SK-N-SH treated with all-trans-retinoic acid at 6 μM for 48 hours (cell line): ENCODE measurements at regions not wholly inside any gene's neighbourhood (a gene's known extent, or its start where the extent isn't known, plus 50 kb on each side); places are given as distances from the start of the nearest gene placed in this dataset.

ENCODE experiments used
- ATAC-seq: fragments of 200-7000 bp; cut with Tn5 transposase; 3 replicates; pipeline ENCODE4 v1.9.1; 2020; ENCODE audit warnings: mild to moderate bottlenecking, moderate library complexity
- ARNTL ChIP-seq: fragments of 450-650 bp; formaldehyde crosslinking; IDR thresholded peaks from 2 replicates; pipeline ENCODE4 v1.5.0; 2020; ENCODE audit warnings: low read depth, mild to moderate bottlenecking, moderate library complexity, borderline replicate concordance
- BACH2 ChIP-seq: fragments of 250-450 bp; sonication (Bioruptor Pico); IDR thresholded peaks from 2 replicates; pipeline ENCODE4 v1.9.0; 2021; ENCODE audit warnings: mild to moderate bottlenecking, borderline replicate concordance
- CSDC2 ChIP-seq: fragments of 250-450 bp; sonication (Bioruptor Pico); IDR thresholded peaks from 2 replicates; pipeline ENCODE4 v1.5.0; 2020; ENCODE audit warnings: mild to moderate bottlenecking, moderate library complexity
- ESRRG ChIP-seq: fragments of 250-450 bp; sonication (Bioruptor Pico); IDR thresholded peaks from 2 replicates; pipeline ENCODE4 v1.6.1; 2021; ENCODE audit warnings: mild to moderate bottlenecking
- GLIS3 ChIP-seq: fragments of 250-450 bp; sonication (Bioruptor Pico); IDR thresholded peaks from 2 replicates; pipeline ENCODE4 v1.5.0; 2020; ENCODE audit warnings: mild to moderate bottlenecking, moderate library complexity
- ISL1 ChIP-seq: fragments of 250-450 bp; sonication (Bioruptor Pico); IDR thresholded peaks from 2 replicates; pipeline ENCODE4 v2.1.2; 2022; ENCODE audit warnings: mild to moderate bottlenecking, moderate library complexity
- OSR1 ChIP-seq: fragments of 250-450 bp; sonication (Bioruptor Pico); IDR thresholded peaks from 2 replicates; pipeline ENCODE4 v1.8.0; 2022; ENCODE audit warnings: moderate library complexity, mild to moderate bottlenecking, inconsistent platforms
- PATZ1 ChIP-seq: fragments of 250-450 bp; sonication (Bioruptor Pico); IDR thresholded peaks from 2 replicates; pipeline ENCODE4 v1.8.0; 2020; ENCODE audit warnings: mild to moderate bottlenecking, moderate library complexity, borderline replicate concordance
- PPARA ChIP-seq: fragments of 250-450 bp; sonication (Bioruptor Pico); IDR thresholded peaks from 2 replicates; pipeline ENCODE4 v1.5.0; 2020; ENCODE audit warnings: mild to moderate bottlenecking, borderline replicate concordance
- RARB ChIP-seq: fragments of 250-450 bp; sonication (Bioruptor Pico); IDR thresholded peaks from 2 replicates; pipeline ENCODE4 v1.8.0; 2021; ENCODE audit warnings: mild to moderate bottlenecking, moderate library complexity
- SNAI2 ChIP-seq: fragments of 250-450 bp; sonication (Bioruptor Pico); IDR thresholded peaks from 2 replicates; pipeline ENCODE4 v1.5.0; 2020; ENCODE audit warnings: mild to moderate bottlenecking, moderate library complexity
- TCF4 ChIP-seq: fragments of 250-450 bp; sonication (Bioruptor Pico); IDR thresholded peaks from 2 replicates; pipeline ENCODE4 v1.8.0; 2021; ENCODE audit warnings: mild to moderate bottlenecking, moderate library complexity, borderline replicate concordance
- TOX ChIP-seq: fragments of 250-450 bp; sonication (Bioruptor Pico); IDR thresholded peaks from 2 replicates; pipeline ENCODE4 v1.8.0; 2021; ENCODE audit warnings: mild to moderate bottlenecking, moderate library complexity, borderline replicate concordance
- ZC3H10 ChIP-seq: fragments of 250-450 bp; sonication (Bioruptor Pico); IDR thresholded peaks from 2 replicates; pipeline ENCODE4 v1.5.1; 2021; ENCODE audit warnings: mild to moderate bottlenecking, moderate library complexity
- ZFP3 ChIP-seq: fragments of 250-450 bp; sonication (Bioruptor Pico); IDR thresholded peaks from 2 replicates; pipeline ENCODE4 v1.5.0; 2020; ENCODE audit warnings: mild to moderate bottlenecking, moderate library complexity
- ZFP30 ChIP-seq: fragments of 450-650 bp; formaldehyde crosslinking; IDR thresholded peaks from 2 replicates; pipeline ENCODE4 v1.5.0; 2022; ENCODE audit warnings: mild to moderate bottlenecking, moderate library complexity
- ZNF565 ChIP-seq: fragments of 450-650 bp; formaldehyde crosslinking; conservative IDR thresholded peaks from 2 replicates; pipeline ENCODE4 v1.5.0; 2020; ENCODE audit warnings: low read depth, mild to moderate bottlenecking, moderate library complexity
- ZNF70 ChIP-seq: fragments of 450-650 bp; formaldehyde crosslinking; IDR thresholded peaks from 2 replicates; pipeline ENCODE4 v1.5.0; 2020; ENCODE audit warnings: mild to moderate bottlenecking, moderate library complexity
- ZNF8 ChIP-seq: fragments of 450-650 bp; formaldehyde crosslinking; IDR thresholded peaks from 2 replicates; pipeline ENCODE4 v1.5.0; 2020; ENCODE audit warnings: mild to moderate bottlenecking, moderate library complexity
- TF ChIP-seq, protein P1 (sequence below): fragments of 250-450 bp; sonication (Bioruptor Pico); IDR thresholded peaks from 2 replicates; pipeline ENCODE4 v1.5.1; 2021; ENCODE audit warnings: mild to moderate bottlenecking, moderate library complexity
- TF ChIP-seq, protein P2 (sequence below): fragments of 250-450 bp; sonication (Bioruptor Pico); IDR thresholded peaks from 2 replicates; pipeline ENCODE4 v1.5.1; 2020; ENCODE audit warnings: low read depth, mild to moderate bottlenecking, moderate library complexity
- TF ChIP-seq, protein P3 (sequence below): fragments of 250-450 bp; sonication (Bioruptor Pico); IDR thresholded peaks from 2 replicates; pipeline ENCODE4 v1.8.0; 2021; ENCODE audit warnings: low read depth, mild to moderate bottlenecking, moderate library complexity, borderline replicate concordance

DNA sequence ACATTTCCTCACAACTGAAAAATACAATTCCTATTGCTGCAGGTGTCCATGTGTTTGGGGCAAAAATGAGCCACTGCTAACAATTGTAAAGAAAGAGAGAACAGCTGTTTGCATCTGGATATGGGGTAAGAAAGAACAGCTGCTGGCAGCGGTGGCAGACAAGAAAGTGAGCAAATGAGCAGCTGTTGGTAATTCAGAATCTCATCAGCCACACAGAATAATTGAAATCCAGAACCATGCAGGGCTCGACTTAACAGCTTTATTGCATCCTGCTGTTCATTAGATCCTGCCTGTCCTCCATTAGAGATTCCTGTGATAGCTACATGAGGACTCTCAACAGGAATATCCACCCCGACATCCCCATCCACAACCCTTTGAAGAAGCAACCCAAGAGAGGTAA lies 62.5 kb upstream of the TSPAN8 start:
- ATAC-seq: no peak
- TF ChIP-seq PATZ1 (CRISPR knock-in tag): no peak
- no peak for TF ChIP-seq ZFP3
- TF ChIP-seq TOX: no peak
- TF ChIP-seq ZNF70 (CRISPR knock-in tag): no peak
- TF ChIP-seq, protein P1, sequence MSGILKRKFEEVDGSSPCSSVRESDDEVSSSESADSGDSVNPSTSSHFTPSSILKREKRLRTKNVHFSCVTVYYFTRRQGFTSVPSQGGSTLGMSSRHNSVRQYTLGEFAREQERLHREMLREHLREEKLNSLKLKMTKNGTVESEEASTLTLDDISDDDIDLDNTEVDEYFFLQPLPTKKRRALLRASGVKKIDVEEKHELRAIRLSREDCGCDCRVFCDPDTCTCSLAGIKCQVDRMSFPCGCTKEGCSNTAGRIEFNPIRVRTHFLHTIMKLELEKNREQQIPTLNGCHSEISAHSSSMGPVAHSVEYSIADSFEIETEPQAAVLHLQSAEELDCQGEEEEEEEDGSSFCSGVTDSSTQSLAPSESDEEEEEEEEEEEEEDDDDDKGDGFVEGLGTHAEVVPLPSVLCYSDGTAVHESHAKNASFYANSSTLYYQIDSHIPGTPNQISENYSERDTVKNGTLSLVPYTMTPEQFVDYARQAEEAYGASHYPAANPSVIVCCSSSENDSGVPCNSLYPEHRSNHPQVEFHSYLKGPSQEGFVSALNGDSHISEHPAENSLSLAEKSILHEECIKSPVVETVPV (CRISPR knock-in tag): no peak
- TF ChIP-seq ISL1: no peak
- TF ChIP-seq GLIS3 (CRISPR knock-in tag): no peak
- no peak for TF ChIP-seq PPARA (CRISPR knock-in tag)
- no peak for TF ChIP-seq CSDC2 (CRISPR knock-in tag)
- no peak for TF ChIP-seq TCF4 (CRISPR knock-in tag)
- no peak for TF ChIP-seq BACH2 (CRISPR knock-in tag)
- TF ChIP-seq ZNF8: no peak
- TF ChIP-seq ESRRG (CRISPR knock-in tag): no peak
- TF ChIP-seq ZC3H10 (CRISPR knock-in tag): no peak
- TF ChIP-seq SNAI2: no peak
- no peak for TF ChIP-seq OSR1
- TF ChIP-seq ZFP30: no peak
- TF ChIP-seq ZNF565 (CRISPR knock-in tag): no peak
- TF ChIP-seq ARNTL (CRISPR knock-in tag): no peak
- TF ChIP-seq, all 23 proteins: peak for 0

DNA sequence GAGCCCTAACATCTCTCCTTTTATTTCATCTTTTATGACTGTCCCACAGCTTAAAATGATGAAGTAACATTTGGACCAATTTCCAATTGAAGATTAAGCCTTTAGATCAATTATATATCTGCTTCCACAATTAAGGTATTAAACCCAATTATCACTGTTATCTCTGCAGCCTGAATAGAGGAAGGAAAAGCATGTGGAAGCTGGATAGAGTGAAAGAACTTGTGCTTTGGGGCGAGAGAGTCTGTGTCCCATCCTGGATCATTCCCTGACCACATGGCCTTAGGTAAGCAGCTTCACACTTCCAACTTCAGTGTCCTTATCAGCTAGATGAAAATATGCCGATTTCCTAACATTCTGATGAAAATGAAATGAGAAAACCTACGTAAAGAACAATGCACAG lies 61.4 kb upstream of the TSPAN8 start:
- TF ChIP-seq ZFP3: no peak
- no peak for TF ChIP-seq TOX
- no peak for TF ChIP-seq GLIS3 (CRISPR knock-in tag)
- TF ChIP-seq ISL1: no peak
- no peak for TF ChIP-seq ZC3H10 (CRISPR knock-in tag)
- no peak for TF ChIP-seq ZNF565 (CRISPR knock-in tag)
- no peak for TF ChIP-seq BACH2 (CRISPR knock-in tag)
- no peak for TF ChIP-seq CSDC2 (CRISPR knock-in tag)
- TF ChIP-seq TCF4 (CRISPR knock-in tag): no peak
- no peak for TF ChIP-seq OSR1
- TF ChIP-seq, protein P2, sequence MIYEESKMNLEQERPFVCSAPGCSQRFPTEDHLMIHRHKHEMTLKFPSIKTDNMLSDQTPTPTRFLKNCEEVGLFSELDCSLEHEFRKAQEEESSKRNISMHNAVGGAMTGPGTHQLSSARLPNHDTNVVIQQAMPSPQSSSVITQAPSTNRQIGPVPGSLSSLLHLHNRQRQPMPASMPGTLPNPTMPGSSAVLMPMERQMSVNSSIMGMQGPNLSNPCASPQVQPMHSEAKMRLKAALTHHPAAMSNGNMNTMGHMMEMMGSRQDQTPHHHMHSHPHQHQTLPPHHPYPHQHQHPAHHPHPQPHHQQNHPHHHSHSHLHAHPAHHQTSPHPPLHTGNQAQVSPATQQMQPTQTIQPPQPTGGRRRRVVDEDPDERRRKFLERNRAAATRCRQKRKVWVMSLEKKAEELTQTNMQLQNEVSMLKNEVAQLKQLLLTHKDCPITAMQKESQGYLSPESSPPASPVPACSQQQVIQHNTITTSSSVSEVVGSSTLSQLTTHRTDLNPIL (CRISPR knock-in tag): no peak
- TF ChIP-seq ARNTL (CRISPR knock-in tag): no peak
- TF ChIP-seq PPARA (CRISPR knock-in tag): no peak
- no peak for TF ChIP-seq RARB (CRISPR knock-in tag)
- TF ChIP-seq ESRRG (CRISPR knock-in tag): no peak
- TF ChIP-seq, protein P3, sequence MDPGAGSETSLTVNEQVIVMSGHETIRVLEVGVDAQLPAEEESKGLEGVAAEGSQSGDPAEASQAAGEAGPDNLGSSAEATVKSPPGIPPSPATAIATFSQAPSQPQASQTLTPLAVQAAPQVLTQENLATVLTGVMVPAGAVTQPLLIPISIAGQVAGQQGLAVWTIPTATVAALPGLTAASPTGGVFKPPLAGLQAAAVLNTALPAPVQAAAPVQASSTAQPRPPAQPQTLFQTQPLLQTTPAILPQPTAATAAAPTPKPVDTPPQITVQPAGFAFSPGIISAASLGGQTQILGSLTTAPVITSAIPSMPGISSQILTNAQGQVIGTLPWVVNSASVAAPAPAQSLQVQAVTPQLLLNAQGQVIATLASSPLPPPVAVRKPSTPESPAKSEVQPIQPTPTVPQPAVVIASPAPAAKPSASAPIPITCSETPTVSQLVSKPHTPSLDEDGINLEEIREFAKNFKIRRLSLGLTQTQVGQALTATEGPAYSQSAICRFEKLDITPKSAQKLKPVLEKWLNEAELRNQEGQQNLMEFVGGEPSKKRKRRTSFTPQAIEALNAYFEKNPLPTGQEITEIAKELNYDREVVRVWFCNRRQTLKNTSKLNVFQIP (CRISPR knock-in tag): no peak
- TF ChIP-seq, protein P1 (CRISPR knock-in tag): no peak
- TF ChIP-seq ZNF8: no peak
- no peak for ATAC-seq

DNA sequence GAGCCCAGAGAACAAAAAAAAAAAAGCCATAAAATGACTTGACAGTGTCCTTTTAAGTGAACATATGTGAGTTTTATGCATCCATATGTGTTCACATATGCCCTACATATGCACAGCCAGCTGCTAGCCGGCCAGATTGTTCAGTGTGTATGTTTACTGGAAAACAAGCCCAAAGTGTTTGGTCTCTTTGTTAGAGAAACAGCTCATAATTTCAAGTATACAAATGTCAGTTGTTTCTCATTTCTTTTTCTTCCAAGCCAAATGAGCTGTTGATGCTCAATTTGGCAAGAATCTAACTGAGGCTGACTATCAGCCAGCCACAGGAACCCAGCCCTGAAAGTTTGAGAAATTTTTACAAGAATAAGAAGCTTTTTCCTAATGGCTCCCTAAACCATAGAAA lies 60.8 kb upstream of the TSPAN8 start:
- no peak for ATAC-seq
- TF ChIP-seq BACH2 (CRISPR knock-in tag) (no peak), ZFP3 (no peak), RARB (CRISPR knock-in tag) (no peak), CSDC2 (CRISPR knock-in tag) (no peak), ZC3H10 (CRISPR knock-in tag) (no peak)
